Stimulated activated CD8-positive, alpha-beta memory T cell treated with anti-CD3 and anti-CD28 coated beads, Interleukin-7, amount 100 ng/mL, for 24 hours (primary cell): ENCODE measurements at regions not wholly inside any gene's neighbourhood (a gene's known extent, or its start where the extent isn't known, plus 50 kb on each side); places are given as distances from the start of the nearest gene placed in this dataset.
"Not testable (repeated sequence)": the region's sequence is repeated elsewhere in the genome, so short reads cannot be mapped to it uniquely, and the experiment has no call there.

Experiments
- DNase-seq: peaks from one replicate; pipeline ENCODE4 v3.0.0-alpha.2; 2020; ENCODE audit warnings: low read depth

GRCh38 chr6:8652710-8653109, 217.4 kb upstream of the SLC35B3 start:
- DNase-seq: no peak

DNA sequence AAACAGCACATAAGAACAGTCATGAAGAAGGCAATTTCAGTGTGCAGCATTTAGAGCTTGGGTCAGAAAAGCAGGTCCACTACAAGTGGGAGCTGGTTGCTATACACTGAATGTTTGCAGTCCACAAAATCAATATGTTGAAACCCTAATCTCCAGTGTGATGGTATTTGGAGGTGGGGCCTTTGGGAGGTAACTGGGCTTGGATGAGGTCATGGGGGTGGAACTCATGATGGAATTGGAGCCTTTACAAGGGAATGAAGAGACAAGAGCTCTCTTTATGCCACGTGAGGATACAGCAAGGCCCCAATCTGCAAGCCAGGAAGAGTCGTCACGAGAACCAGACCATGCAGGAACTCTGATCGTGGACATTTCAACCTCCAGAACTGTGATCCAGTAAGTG, 216.7 kb upstream of the SLC35B3 start:
- no peak for DNase-seq

GRCh38 chr6:8645212-8645611, 209.9 kb upstream of the SLC35B3 start:
- DNase-seq: no peak

DNA sequence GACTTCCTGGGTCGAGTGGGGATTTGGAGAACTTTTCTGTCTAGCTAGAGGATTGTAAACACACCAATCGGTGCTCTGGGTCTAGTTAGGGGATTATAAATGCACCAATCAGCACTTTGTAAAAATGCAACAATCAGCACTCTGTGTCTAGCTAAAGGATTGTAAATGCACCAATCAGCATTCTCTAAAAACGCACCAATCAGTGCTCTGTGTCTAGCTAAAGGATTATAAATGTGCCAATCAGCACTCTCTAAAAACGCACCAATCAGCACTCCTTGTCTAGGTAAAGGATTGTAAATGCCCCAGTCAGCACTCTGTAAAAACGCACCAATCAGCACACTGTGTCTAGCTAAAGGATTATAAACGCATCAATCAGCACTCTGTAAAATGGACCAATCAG, 209.0 kb upstream of the SLC35B3 start:
- DNase-seq: no peak

DNA sequence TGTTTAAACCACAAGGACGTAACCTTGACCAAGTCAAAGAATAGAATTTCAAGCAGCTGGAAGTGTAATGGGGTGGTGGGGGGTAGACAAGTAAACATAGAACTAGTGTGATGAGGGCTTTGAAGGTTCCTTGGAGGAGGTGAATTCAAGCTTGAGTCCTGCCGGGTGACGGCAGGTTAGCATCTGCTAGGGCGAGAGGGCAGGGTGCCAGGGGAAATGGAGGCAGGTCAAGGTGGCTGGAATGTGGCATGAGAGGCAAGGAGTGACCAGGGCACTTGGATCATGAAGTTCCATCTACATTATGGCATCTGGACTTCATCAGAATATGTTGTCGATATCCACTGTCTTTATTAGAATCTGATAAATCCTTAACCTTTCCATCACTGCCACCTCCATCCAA, 207.5 kb upstream of the SLC35B3 start:
- DNase-seq: no peak

DNA sequence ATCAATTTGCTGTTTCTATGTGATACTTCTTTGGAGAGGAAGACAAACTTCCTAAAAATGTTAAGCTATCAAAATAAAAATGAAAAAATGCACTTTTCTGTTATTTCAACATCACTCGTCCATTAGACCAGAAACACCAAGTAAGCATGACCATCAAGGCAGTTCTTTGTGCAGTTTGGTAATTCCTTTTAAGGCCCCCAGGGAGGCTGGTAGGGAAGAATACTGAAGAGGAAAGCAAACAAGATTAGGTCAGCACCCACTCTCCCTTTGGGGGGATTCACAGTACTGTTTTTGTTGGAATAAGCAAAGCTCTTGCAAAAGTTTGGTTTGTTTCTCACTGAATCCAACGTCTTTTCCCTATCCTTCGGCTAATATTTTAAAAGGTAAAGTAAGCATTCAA, 206.8 kb upstream of the SLC35B3 start:
- DNase-seq: no peak

GRCh38 chr6:8639928-8640649, 204.7 kb upstream of the SLC35B3 start:
- DNase-seq: no peak

DNA sequence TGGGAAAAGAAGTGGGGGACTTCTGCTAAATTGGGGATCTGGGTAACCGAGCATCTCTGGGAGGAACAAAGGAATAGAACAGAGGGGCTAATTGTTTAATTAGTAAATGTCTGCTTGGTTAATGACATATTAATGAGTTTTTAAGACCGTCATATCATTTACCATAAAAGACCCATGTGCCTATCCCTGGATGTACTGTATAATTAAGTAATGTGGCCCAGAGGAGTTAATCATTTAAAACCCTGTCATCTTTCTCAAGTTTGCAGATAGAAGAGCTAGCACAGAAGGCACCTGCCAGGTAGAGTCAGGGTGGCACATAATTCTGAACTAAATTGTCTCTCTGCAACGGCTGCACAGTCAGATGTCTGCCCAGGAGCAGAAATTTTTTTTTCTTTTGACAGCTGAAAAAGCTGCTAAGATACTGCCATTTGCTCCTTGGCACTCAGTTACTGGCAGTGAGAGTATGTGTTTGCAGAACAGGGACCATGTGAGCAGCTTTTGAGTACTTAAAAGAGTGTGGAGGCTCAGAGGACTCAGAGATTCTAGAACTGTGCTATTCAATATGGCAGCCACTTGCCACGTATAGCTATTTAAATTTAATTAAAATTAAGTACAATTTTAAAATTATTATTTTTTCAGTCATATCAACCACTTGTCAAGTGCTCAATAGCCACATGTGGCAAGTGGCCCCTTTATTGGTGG, 202.7 kb upstream of the SLC35B3 start:
- no peak for DNase-seq

- DNase-seq: no peak
Observed at GRCh38 chr6:8633762-8634161, 198.4 kb upstream of the SLC35B3 start.

GRCh38 chr6:8628736-8629135, 193.4 kb upstream of the SLC35B3 start:
- no peak for DNase-seq

- DNase-seq: no peak
Observed at GRCh38 chr6:8628063-8628462, 192.7 kb upstream of the SLC35B3 start.

DNA sequence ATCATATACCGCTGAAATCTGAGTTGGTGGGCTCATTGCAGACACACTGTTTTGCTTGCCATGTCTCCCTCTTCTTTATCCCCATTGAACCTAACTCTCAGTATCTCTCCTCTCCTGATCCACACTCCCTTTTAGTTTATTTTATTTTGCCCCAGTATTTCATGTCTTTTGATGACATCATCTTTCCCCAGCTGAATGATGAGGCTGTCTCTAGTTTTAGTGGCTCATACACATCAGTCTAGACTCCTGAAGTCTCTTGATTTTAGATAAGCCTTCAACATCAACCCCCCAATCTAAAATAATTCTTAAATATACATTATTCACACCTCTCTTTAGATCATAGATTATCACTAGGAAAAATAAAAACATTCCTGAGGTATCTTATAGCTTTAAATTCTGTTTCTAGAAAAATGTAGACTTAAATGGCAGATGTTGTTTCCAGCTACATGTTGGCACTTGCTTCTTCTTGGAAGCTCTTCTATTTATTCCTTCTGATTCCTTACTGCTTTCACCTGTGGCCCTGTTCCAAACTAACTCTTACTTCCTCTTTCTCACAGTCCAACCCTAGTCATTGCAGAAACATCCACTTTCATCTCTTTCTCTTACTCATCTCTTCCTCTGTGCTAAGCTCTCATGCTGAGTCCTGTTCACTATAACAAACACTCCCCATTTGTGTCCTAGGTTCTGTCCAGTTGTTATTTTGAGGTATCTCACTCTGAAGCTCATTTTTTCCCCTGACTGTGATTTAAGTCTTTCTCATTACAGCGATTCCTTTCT, 191.9 kb upstream of the SLC35B3 start:
- DNase-seq: no peak

- DNase-seq: no peak
Observed at GRCh38 chr6:8624665-8625064, 189.3 kb upstream of the SLC35B3 start.

GRCh38 chr6:8623441-8623840, 188.1 kb upstream of the SLC35B3 start:
- no peak for DNase-seq

DNA sequence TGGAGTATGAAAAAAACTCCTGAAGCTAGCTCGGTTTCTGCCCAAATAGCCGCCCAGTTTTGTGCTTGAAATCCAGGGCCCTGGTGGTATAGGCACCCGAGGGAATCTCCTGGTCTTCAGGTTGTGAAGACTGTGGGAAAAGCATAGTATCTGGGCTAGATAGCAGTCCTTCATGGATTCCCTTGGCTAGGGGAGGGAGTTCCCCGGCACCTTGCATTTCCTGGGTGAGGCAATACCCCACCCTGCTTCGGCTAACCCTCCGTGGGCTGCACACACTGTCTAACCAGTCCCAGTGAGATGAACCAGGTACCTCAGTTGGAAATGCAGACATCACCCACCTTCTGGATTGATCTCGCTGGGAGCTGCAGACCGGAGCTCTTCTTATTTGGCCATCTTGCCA, 184.5 kb upstream of the SLC35B3 start:
- no peak for DNase-seq

- DNase-seq: not testable (repeated sequence)
Observed at GRCh38 chr6:8619408-8619807, 184.1 kb upstream of the SLC35B3 start.

GRCh38 chr6:8608737-8609136, 173.4 kb upstream of the SLC35B3 start:
- DNase-seq: no peak

- no peak for DNase-seq
Observed at GRCh38 chr6:8589941-8590729, 154.8 kb upstream of the SLC35B3 start.

- DNase-seq: no peak
Observed at GRCh38 chr6:8588176-8588575, 152.8 kb upstream of the SLC35B3 start.

DNA sequence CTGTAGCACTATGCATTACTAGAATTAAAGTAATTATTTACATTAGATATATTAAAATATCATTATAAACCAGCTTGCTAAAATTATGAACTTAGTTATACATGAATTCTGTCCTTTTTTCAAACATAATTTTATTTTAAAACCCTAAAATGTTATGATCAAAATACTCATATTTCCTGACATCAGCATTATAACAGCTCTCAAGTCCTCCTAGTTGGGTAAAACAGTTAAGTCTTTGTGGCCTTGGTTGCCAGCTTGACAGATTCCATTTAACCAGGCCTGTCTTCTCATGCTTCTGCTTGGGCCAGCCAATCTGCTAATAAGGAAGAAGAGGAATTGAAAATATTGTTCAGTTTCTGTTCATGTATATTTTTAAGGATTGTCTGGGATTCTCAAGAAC, 147.9 kb upstream of the SLC35B3 start:
- DNase-seq: no peak

- DNase-seq: no peak
Observed at GRCh38 chr6:8579372-8579771, 144.0 kb upstream of the SLC35B3 start.

GRCh38 chr6:8578006-8578405, 142.7 kb upstream of the SLC35B3 start:
- DNase-seq: no peak
